ENCODE measurements at regions not wholly inside any gene's neighbourhood (a gene's known extent, or its start where the extent isn't known, plus 50 kb on each side); places are given as distances from the start of the nearest gene placed in this dataset.
"Not testable (repeated sequence)": the region's sequence is repeated elsewhere in the genome, so short reads cannot be mapped to it uniquely, and the experiment has no call there.

DNA sequence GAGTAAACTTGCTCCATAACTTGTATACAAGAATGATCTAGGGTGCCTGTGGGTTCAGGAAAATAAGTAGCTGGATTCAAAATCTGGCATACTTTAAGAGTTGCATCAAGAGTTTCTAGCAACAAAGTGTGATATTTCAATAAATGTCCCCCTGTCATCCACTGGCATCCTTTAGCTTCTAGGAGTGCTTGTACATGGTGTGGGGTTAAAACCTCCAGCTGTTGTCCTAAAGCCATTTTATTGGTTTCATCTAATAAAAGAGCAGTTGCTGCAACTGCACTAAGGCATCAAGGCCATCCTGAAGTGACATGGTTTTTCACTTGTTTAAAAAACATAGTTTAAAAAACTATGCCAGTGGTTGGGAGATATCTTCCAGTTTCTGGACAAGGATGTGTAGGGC, 148.4 kb downstream of the INHBA start:
- Mint-ChIP-seq H3K36me3 (ENCODE audit: low read depth) (no peaks in the 10 kb centered on the region), H3K4me1 (peaks cover 2% of the 10 kb centered on the region), H3K27ac (no peak overlapping the region), H3K9me3 (peaks cover 38% of the 10 kb centered on the region), H3K27me3 (ENCODE audit: insufficient read depth) (no peaks in the 10 kb centered on the region), H3K4me3 (no peak overlapping the region)
- Histone ChIP-seq H3K9me3 (ENCODE audit: control insufficient read depth, low read length) (peaks cover 16% of the 10 kb centered on the region), H3K4me3 (ENCODE audit: low read length) (no peak overlapping the region), H3K27me3 (ENCODE audit: control insufficient read depth, insufficient read depth, low read length, poor library complexity, severe bottlenecking) (no peaks in the 10 kb centered on the region), H3K9ac (ENCODE audit: extremely low read depth, low read length, poor library complexity, severe bottlenecking) (no peak overlapping the region), H3K36me3 (ENCODE audit: control insufficient read depth, insufficient read depth, low read length) (no peaks in the 10 kb centered on the region), H3K4me1 (ENCODE audit: control insufficient read depth, insufficient read depth, low read length) (peaks cover 6% of the 10 kb centered on the region), H3K27ac (ENCODE audit: low read depth, low read length) (no peak overlapping the region)
- DNase-seq = no peak
- TF ChIP-seq, protein P1, sequence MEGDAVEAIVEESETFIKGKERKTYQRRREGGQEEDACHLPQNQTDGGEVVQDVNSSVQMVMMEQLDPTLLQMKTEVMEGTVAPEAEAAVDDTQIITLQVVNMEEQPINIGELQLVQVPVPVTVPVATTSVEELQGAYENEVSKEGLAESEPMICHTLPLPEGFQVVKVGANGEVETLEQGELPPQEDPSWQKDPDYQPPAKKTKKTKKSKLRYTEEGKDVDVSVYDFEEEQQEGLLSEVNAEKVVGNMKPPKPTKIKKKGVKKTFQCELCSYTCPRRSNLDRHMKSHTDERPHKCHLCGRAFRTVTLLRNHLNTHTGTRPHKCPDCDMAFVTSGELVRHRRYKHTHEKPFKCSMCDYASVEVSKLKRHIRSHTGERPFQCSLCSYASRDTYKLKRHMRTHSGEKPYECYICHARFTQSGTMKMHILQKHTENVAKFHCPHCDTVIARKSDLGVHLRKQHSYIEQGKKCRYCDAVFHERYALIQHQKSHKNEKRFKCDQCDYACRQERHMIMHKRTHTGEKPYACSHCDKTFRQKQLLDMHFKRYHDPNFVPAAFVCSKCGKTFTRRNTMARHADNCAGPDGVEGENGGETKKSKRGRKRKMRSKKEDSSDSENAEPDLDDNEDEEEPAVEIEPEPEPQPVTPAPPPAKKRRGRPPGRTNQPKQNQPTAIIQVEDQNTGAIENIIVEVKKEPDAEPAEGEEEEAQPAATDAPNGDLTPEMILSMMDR (conservative IDR thresholded peaks at IDR 0.05) = no peak

DNA sequence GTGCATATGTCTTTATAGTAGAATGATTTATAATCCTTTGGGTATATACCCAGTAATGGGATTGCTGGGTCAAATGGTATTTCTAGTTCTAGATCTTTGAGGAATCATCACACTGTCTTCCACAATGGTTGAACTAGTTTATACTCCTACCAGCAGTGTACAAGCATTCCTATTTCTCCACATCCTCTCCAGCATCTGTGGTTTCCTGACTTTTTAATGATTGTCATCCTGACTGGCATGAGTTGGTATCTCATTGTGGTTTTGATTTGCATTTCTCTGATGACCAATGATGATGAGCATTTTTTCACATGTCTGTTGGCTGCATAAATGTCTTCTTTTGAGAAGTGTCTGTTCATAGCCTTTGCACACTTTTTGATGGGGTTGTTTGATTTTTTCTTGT, 152.8 kb downstream of the INHBA start:
- not testable (repeated sequence) for H3K27ac ChIP-seq (ENCODE audit: low read depth, low read length); H3K9ac ChIP-seq (ENCODE audit: extremely low read depth, low read length, poor library complexity, severe bottlenecking); H3K4me3 Mint-ChIP-seq; H3K27me3 ChIP-seq (ENCODE audit: control insufficient read depth, insufficient read depth, low read length, poor library complexity, severe bottlenecking); H3K4me1 Mint-ChIP-seq; DNase-seq; H3K9me3 ChIP-seq (ENCODE audit: control insufficient read depth, low read length); H3K27ac Mint-ChIP-seq; H3K4me1 ChIP-seq (ENCODE audit: control insufficient read depth, insufficient read depth, low read length); H3K36me3 ChIP-seq (ENCODE audit: control insufficient read depth, insufficient read depth, low read length); H3K4me3 ChIP-seq (ENCODE audit: low read length); H3K27me3 Mint-ChIP-seq (ENCODE audit: insufficient read depth); H3K36me3 Mint-ChIP-seq (ENCODE audit: low read depth)
- H3K9me3 Mint-ChIP-seq = peaks cover 26% of the 10 kb centered on the region

DNA sequence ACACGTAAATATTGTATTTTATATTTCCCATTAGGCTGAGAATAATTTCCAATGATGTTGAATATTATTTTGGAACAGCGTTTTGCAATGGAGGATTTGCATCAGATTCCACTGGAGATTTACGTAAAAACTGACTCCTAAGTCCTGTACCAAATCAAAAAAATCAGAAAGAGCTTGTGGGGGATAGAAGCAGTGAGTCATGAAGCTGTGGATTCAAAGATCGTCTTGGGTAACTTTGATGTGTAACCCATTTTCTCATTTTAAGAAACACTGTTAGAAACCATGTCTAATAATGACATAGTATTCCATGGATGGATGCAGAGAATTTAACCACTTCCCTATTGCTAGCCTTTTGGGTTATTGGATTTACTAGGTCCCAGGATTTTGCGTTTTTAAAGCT, 158.6 kb downstream of the INHBA start:
- no peaks in the 10 kb centered on the region for H3K27me3 Mint-ChIP-seq (ENCODE audit: insufficient read depth)
- H3K9me3 Mint-ChIP-seq = peaks cover 2% of the 10 kb centered on the region
- H3K36me3 Mint-ChIP-seq (ENCODE audit: low read depth) = no peaks in the 10 kb centered on the region
- no peak overlapping the region for H3K27ac ChIP-seq (ENCODE audit: low read depth, low read length)
- no peak overlapping the region for H3K4me3 Mint-ChIP-seq
- H3K4me1 ChIP-seq (ENCODE audit: control insufficient read depth, insufficient read depth, low read length) = no peaks in the 10 kb centered on the region
- no peak overlapping the region for H3K9ac ChIP-seq (ENCODE audit: extremely low read depth, low read length, poor library complexity, severe bottlenecking)
- WGBS, 2 experiments (ENCODE audit: insufficient coverage in 1 of 2, insufficient read length in 1 of 2) = 92 to 93% methylated on average over 3 of the region's 5 CpGs
- H3K4me3 ChIP-seq (ENCODE audit: low read length) = no peak overlapping the region
- H3K27ac Mint-ChIP-seq = no peak overlapping the region
- no peak for DNase-seq
- TF ChIP-seq, protein P1 (conservative IDR thresholded peaks at IDR 0.05) = no peak
- no peaks in the 10 kb centered on the region for H3K36me3 ChIP-seq (ENCODE audit: control insufficient read depth, insufficient read depth, low read length)
- H3K9me3 ChIP-seq (ENCODE audit: control insufficient read depth, low read length) = no peaks in the 10 kb centered on the region
- no peaks in the 10 kb centered on the region for H3K4me1 Mint-ChIP-seq
- no peaks in the 10 kb centered on the region for H3K27me3 ChIP-seq (ENCODE audit: control insufficient read depth, insufficient read depth, low read length, poor library complexity, severe bottlenecking)

DNA sequence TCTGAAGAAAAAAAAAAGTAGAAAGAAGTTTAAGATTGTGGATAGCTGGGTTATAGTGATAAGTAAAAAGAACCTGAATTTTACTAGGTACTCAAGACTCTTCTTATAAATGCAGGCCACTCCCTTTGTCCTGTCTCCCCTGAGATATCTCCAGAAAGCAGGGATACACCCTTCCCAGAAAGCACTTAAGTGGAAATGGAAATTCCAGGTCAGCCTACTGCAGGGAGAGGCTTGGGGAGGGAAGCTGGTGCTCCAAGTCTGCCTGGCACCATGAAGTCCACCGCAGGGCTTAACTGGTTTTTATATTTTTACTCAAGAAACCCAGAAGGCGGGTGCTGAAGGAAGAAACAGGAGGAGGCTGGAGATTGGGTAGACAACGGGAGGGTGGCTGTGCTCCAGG, 162.3 kb downstream of the INHBA start:
- Mint-ChIP-seq H3K4me1 (no peaks in the 10 kb centered on the region), H3K36me3 (ENCODE audit: low read depth) (no peaks in the 10 kb centered on the region), H3K4me3 (no peak overlapping the region), H3K9me3 (no peaks in the 10 kb centered on the region), H3K27me3 (ENCODE audit: insufficient read depth) (no peaks in the 10 kb centered on the region), H3K27ac (no peak overlapping the region)
- 90 to 91% methylated on average over 3 of the region's 3 CpGs for WGBS, 2 experiments (ENCODE audit: insufficient coverage in 1 of 2, insufficient read length in 1 of 2)
- Histone ChIP-seq H3K4me1 (ENCODE audit: control insufficient read depth, insufficient read depth, low read length) (no peaks in the 10 kb centered on the region), H3K9ac (ENCODE audit: extremely low read depth, low read length, poor library complexity, severe bottlenecking) (no peak overlapping the region), H3K27me3 (ENCODE audit: control insufficient read depth, insufficient read depth, low read length, poor library complexity, severe bottlenecking) (no peaks in the 10 kb centered on the region), H3K9me3 (ENCODE audit: control insufficient read depth, low read length) (no peaks in the 10 kb centered on the region), H3K4me3 (ENCODE audit: low read length) (no peak overlapping the region), H3K36me3 (ENCODE audit: control insufficient read depth, insufficient read depth, low read length) (no peaks in the 10 kb centered on the region), H3K27ac (ENCODE audit: low read depth, low read length) (no peak overlapping the region)
- TF ChIP-seq, protein P1 (conservative IDR thresholded peaks at IDR 0.05) = no peak
- DNase-seq = no peak
